ENCODE measurements at regions not wholly inside any gene's neighbourhood (a gene's known extent, or its start where the extent isn't known, plus 50 kb on each side); places are given as distances from the start of the nearest gene placed in this dataset.
"Not testable (repeated sequence)": the region's sequence is repeated elsewhere in the genome, so short reads cannot be mapped to it uniquely, and the experiment has no call there.

- no peaks in the 10 kb centered on the region for H3K27me3 Mint-ChIP-seq (ENCODE audit: unreplicated experiment)
- H3K36me3 Mint-ChIP-seq (ENCODE audit: insufficient read depth, unreplicated experiment): no peaks in the 10 kb centered on the region
- no peak overlapping the region for H3K27ac Mint-ChIP-seq (ENCODE audit: unreplicated experiment)
- intact Hi-C loops (cut with micrococcal nuclease; ENCODE audit: unreplicated experiment): no loop called here
- H3K4me1 Mint-ChIP-seq (ENCODE audit: low read depth, unreplicated experiment): no peaks in the 10 kb centered on the region
- no peak overlapping the region for H3K4me3 Mint-ChIP-seq (ENCODE audit: low read depth, unreplicated experiment)
- no TSS peak for BruUV-seq (replicated peaks)
- TF ChIP-seq CTCF (IDR thresholded peaks at IDR 0.05; ENCODE audit: unreplicated experiment): no peak
- DNase-seq: no peak
- peaks cover 2% of the 10 kb centered on the region for H3K9me3 Mint-ChIP-seq (ENCODE audit: low read depth, unreplicated experiment)
- CTCF ChIA-PET: no interaction called here
These were observed 1088.6 kb upstream of the EPHA6 start for GRCh38 chr3:95725770-95726169.

- no peak for TF ChIP-seq CTCF (IDR thresholded peaks at IDR 0.05; ENCODE audit: unreplicated experiment)
- Mint-ChIP-seq H3K36me3 (ENCODE audit: insufficient read depth, unreplicated experiment) (no peaks in the 10 kb centered on the region), H3K27ac (ENCODE audit: unreplicated experiment) (no peak overlapping the region), H3K27me3 (ENCODE audit: unreplicated experiment) (no peaks in the 10 kb centered on the region), H3K4me1 (ENCODE audit: low read depth, unreplicated experiment) (no peaks in the 10 kb centered on the region), H3K4me3 (ENCODE audit: low read depth, unreplicated experiment) (no peak overlapping the region), H3K9me3 (ENCODE audit: low read depth, unreplicated experiment) (peaks cover 2% of the 10 kb centered on the region)
- no peak for DNase-seq
- intact Hi-C loops (cut with micrococcal nuclease; ENCODE audit: unreplicated experiment): no loop called here
- BruUV-seq (replicated peaks): no TSS peak
- CTCF ChIA-PET: no interaction called here
These were observed 1082.6 kb upstream of the EPHA6 start for GRCh38 chr3:95731753-95732152.

- intact Hi-C loops (cut with micrococcal nuclease; ENCODE audit: unreplicated experiment): no loop called here
- CTCF ChIA-PET: no interaction called here
These were observed 1081.1 kb upstream of the EPHA6 start for GRCh38 chr3:95733336-95733735.

GRCh38 chr3:95738045-95738444 is 1076.3 kb upstream of the EPHA6 start:
- Mint-ChIP-seq H3K9me3 (ENCODE audit: low read depth, unreplicated experiment) (no peaks in the 10 kb centered on the region), H3K27me3 (ENCODE audit: unreplicated experiment) (no peaks in the 10 kb centered on the region), H3K36me3 (ENCODE audit: insufficient read depth, unreplicated experiment) (no peaks in the 10 kb centered on the region), H3K27ac (ENCODE audit: unreplicated experiment) (no peak overlapping the region), H3K4me3 (ENCODE audit: low read depth, unreplicated experiment) (no peak overlapping the region), H3K4me1 (ENCODE audit: low read depth, unreplicated experiment) (no peaks in the 10 kb centered on the region)
- no peak for DNase-seq
- intact Hi-C loops (cut with micrococcal nuclease; ENCODE audit: unreplicated experiment): no loop called here
- no TSS peak for BruUV-seq (replicated peaks)
- CTCF ChIA-PET: no interaction called here
- TF ChIP-seq CTCF (IDR thresholded peaks at IDR 0.05; ENCODE audit: unreplicated experiment): no peak

More at GRCh38 chr3:95733336-95733735, 1081.1 kb upstream of the EPHA6 start:
- no peaks in the 10 kb centered on the region for H3K36me3 Mint-ChIP-seq (ENCODE audit: insufficient read depth, unreplicated experiment)
- no peaks in the 10 kb centered on the region for H3K4me1 Mint-ChIP-seq (ENCODE audit: low read depth, unreplicated experiment)
- no peak for TF ChIP-seq CTCF (IDR thresholded peaks at IDR 0.05; ENCODE audit: unreplicated experiment)
- no TSS peak for BruUV-seq (replicated peaks)
- peaks cover 2% of the 10 kb centered on the region for H3K9me3 Mint-ChIP-seq (ENCODE audit: low read depth, unreplicated experiment)
- no peaks in the 10 kb centered on the region for H3K27me3 Mint-ChIP-seq (ENCODE audit: unreplicated experiment)
- H3K4me3 Mint-ChIP-seq (ENCODE audit: low read depth, unreplicated experiment): no peak overlapping the region
- no peak for DNase-seq
- no peak overlapping the region for H3K27ac Mint-ChIP-seq (ENCODE audit: unreplicated experiment)

- H3K4me1 Mint-ChIP-seq (ENCODE audit: low read depth, unreplicated experiment); intact Hi-C loops (cut with micrococcal nuclease; ENCODE audit: unreplicated experiment); DNase-seq; H3K4me3 Mint-ChIP-seq (ENCODE audit: low read depth, unreplicated experiment); BruUV-seq (replicated peaks); CTCF ChIA-PET; H3K27me3 Mint-ChIP-seq (ENCODE audit: unreplicated experiment); H3K27ac Mint-ChIP-seq (ENCODE audit: unreplicated experiment); H3K36me3 Mint-ChIP-seq (ENCODE audit: insufficient read depth, unreplicated experiment); H3K9me3 Mint-ChIP-seq (ENCODE audit: low read depth, unreplicated experiment): not testable (repeated sequence)
These were observed 1069.5 kb upstream of the EPHA6 start for GRCh38 chr3:95744896-95745295.
